ENCODE measurements at regions not wholly inside any gene's neighbourhood (a gene's known extent, or its start where the extent isn't known, plus 50 kb on each side); places are given as distances from the start of the nearest gene placed in this dataset.

GRCh38 chr15:39491115-39491885 lies 89.6 kb upstream of the THBS1 start:
- ATAC-seq (replicated peaks in 6 of 8): no peak
- H3K4me3 ChIP-seq: no peak overlapping the region
- 29 to 98% (median 88%) methylated on average over 4 to 12 of the region's 12 CpGs for WGBS, 10 experiments
- in situ Hi-C loops (cut with MboI; ENCODE audit: low pct_unique_long_range_greater_than_20kb in 2 of 9, low sequenced_read_pairs in 9 of 9, unreplicated experiment in 9 of 9): no loop called here
- no peak overlapping the region for H3K27ac ChIP-seq
- no peaks in the 10 kb centered on the region for H3K4me1 ChIP-seq (replicated peaks in 1 of 2)

- Histone ChIP-seq H3K27ac (no peak overlapping the region), H3K4me3 (no peak overlapping the region), H3K4me1 (replicated peaks in 1 of 2) (no peaks in the 10 kb centered on the region)
- no peak for ATAC-seq (replicated peaks in 6 of 8)
- WGBS, 10 experiments: 22 to 83% (median 68%) methylated on average over 1 to 4 of the region's 4 CpGs; no CpG with 5 or more reads in 2 of the 10 experiments
- in situ Hi-C loops (cut with MboI; ENCODE audit: low pct_unique_long_range_greater_than_20kb in 2 of 9, low sequenced_read_pairs in 9 of 9, unreplicated experiment in 9 of 9): no loop called here
Measured at GRCh38 chr15:39491886-39492490, 88.9 kb upstream of the THBS1 start.

- in situ Hi-C loops (cut with MboI; ENCODE audit: low pct_unique_long_range_greater_than_20kb in 2 of 9, low sequenced_read_pairs in 9 of 9, unreplicated experiment in 9 of 9): no loop called here
- Histone ChIP-seq H3K27ac (no peak overlapping the region), H3K4me1 (replicated peaks in 1 of 2) (no peaks in the 10 kb centered on the region), H3K4me3 (no peak overlapping the region)
- ATAC-seq (replicated peaks in 6 of 8): no peak
- WGBS, 10 experiments: 60 to 97% (median 78%) methylated on average over 1 to 3 of the region's 3 CpGs; no CpG with 5 or more reads in 2 of the 10 experiments
Measured at GRCh38 chr15:39493424-39494067, 87.3 kb upstream of the THBS1 start.

GRCh38 chr15:39494462-39494861 lies 86.4 kb upstream of the THBS1 start:
- in situ Hi-C loops (cut with MboI; ENCODE audit: low pct_unique_long_range_greater_than_20kb in 2 of 9, low sequenced_read_pairs in 9 of 9, unreplicated experiment in 9 of 9): no loop called here
- 50 to 100% (median 84%) methylated on average over 1 to 2 of the region's 2 CpGs; no CpG with 5 or more reads in 2 of the 10 experiments for WGBS, 10 experiments
- Histone ChIP-seq H3K4me3 (no peak overlapping the region), H3K4me1 (replicated peaks in 1 of 2) (no peaks in the 10 kb centered on the region), H3K27ac (no peak overlapping the region)
- no peak for ATAC-seq (replicated peaks in 6 of 8)

- WGBS, 10 experiments: 20 to 89% (median 60%) methylated on average over 2 to 8 of the region's 8 CpGs; no CpG with 5 or more reads in 2 of the 10 experiments
- H3K4me1 ChIP-seq (replicated peaks in 1 of 2): no peaks in the 10 kb centered on the region
- no peak for ATAC-seq (replicated peaks in 6 of 8)
- H3K27ac ChIP-seq: no peak overlapping the region
- no peak overlapping the region for H3K4me3 ChIP-seq
- in situ Hi-C loops (cut with MboI; ENCODE audit: low pct_unique_long_range_greater_than_20kb in 2 of 9, low sequenced_read_pairs in 9 of 9, unreplicated experiment in 9 of 9): no loop called here
Measured at GRCh38 chr15:39495871-39496840, 84.7 kb upstream of the THBS1 start.

- ATAC-seq (replicated peaks in 6 of 8): no peak
- Histone ChIP-seq H3K27ac (no peak overlapping the region), H3K4me3 (no peak overlapping the region), H3K4me1 (replicated peaks in 1 of 2) (no peaks in the 10 kb centered on the region)
- in situ Hi-C loops (cut with MboI; ENCODE audit: low pct_unique_long_range_greater_than_20kb in 2 of 9, low sequenced_read_pairs in 9 of 9, unreplicated experiment in 9 of 9): no loop called here
- WGBS, 10 experiments: 17 to 100% (median 70%) methylated on average over 1 to 5 of the region's 6 CpGs; no CpG with 5 or more reads in 1 of the 10 experiments
Measured at GRCh38 chr15:39497016-39497758, 83.7 kb upstream of the THBS1 start.

GRCh38 chr15:39497759-39498565 lies 82.9 kb upstream of the THBS1 start:
- in situ Hi-C loops (cut with MboI; ENCODE audit: low pct_unique_long_range_greater_than_20kb in 2 of 9, low sequenced_read_pairs in 9 of 9, unreplicated experiment in 9 of 9): no loop called here
- peak in 2 of 8 experiments; percentile 60 to 63 for ATAC-seq (replicated peaks in 6 of 8)
- Histone ChIP-seq H3K4me1 (replicated peaks in 1 of 2) (no peaks in the 10 kb centered on the region), H3K4me3 (no peak overlapping the region), H3K27ac (no peak overlapping the region)
- 0 to 80% (median 36%) methylated on average over 1 to 3 of the region's 4 CpGs; no CpG with 5 or more reads in 2 of the 10 experiments for WGBS, 10 experiments

GRCh38 chr15:39498629-39499028 lies 82.2 kb upstream of the THBS1 start:
- H3K4me1 ChIP-seq (replicated peaks in 1 of 2): no peaks in the 10 kb centered on the region
- no peak overlapping the region for H3K4me3 ChIP-seq
- in situ Hi-C loops (cut with MboI; ENCODE audit: low pct_unique_long_range_greater_than_20kb in 2 of 9, low sequenced_read_pairs in 9 of 9, unreplicated experiment in 9 of 9): no loop called here
- no peak overlapping the region for H3K27ac ChIP-seq
- 80 to 100% (median 86%) methylated on average over 1 to 3 of the region's 4 CpGs; no CpG with 5 or more reads in 5 of the 10 experiments for WGBS, 10 experiments
- peak in 3 of 8 experiments; percentile 65 to 94 (median 76) for ATAC-seq (replicated peaks in 6 of 8)

GRCh38 chr15:39499042-39499441 lies 81.8 kb upstream of the THBS1 start:
- H3K4me3 ChIP-seq: no peak overlapping the region
- peak in 2 of 8 experiments; percentile 16 to 52 for ATAC-seq (replicated peaks in 6 of 8)
- H3K27ac ChIP-seq: no peak overlapping the region
- in situ Hi-C loops (cut with MboI; ENCODE audit: low pct_unique_long_range_greater_than_20kb in 2 of 9, low sequenced_read_pairs in 9 of 9, unreplicated experiment in 9 of 9): no loop called here
- H3K4me1 ChIP-seq (replicated peaks in 1 of 2): no peaks in the 10 kb centered on the region
- 20 to 83% (median 59%) methylated on average over 1 of the region's 1 CpG; no CpG with 5 or more reads in 4 of the 10 experiments for WGBS, 10 experiments

GRCh38 chr15:39499681-39500080 lies 81.2 kb upstream of the THBS1 start:
- 0 to 92% (median 17%) methylated on average over 2 to 4 of the region's 4 CpGs; no CpG with 5 or more reads in 4 of the 10 experiments for WGBS, 10 experiments
- Histone ChIP-seq H3K4me3 (no peak overlapping the region), H3K27ac (no peak overlapping the region), H3K4me1 (replicated peaks in 1 of 2) (no peaks in the 10 kb centered on the region)
- no peak for ATAC-seq (replicated peaks in 6 of 8)
- in situ Hi-C loops (cut with MboI; ENCODE audit: low pct_unique_long_range_greater_than_20kb in 2 of 9, low sequenced_read_pairs in 9 of 9, unreplicated experiment in 9 of 9): no loop called here

- 50 to 100% (median 83%) methylated on average over 1 to 3 of the region's 6 CpGs for WGBS, 10 experiments
- Histone ChIP-seq H3K27ac (no peak overlapping the region), H3K4me3 (no peak overlapping the region), H3K4me1 (replicated peaks in 1 of 2) (no peaks in the 10 kb centered on the region)
- peak in 1 of 8 experiments; percentile 12 for ATAC-seq (replicated peaks in 6 of 8)
- in situ Hi-C loops (cut with MboI; ENCODE audit: low pct_unique_long_range_greater_than_20kb in 2 of 9, low sequenced_read_pairs in 9 of 9, unreplicated experiment in 9 of 9): no loop called here
Measured at GRCh38 chr15:39501366-39502081, 79.4 kb upstream of the THBS1 start.
